Activated CD4-positive, alpha-beta T cell treated with anti-CD3 and anti-CD28 coated beads, Interleukin-2, amount 10 ng/mL, durations not matched to agents 24 days and 14 days (primary cell): ENCODE measurements at regions not wholly inside any gene's neighbourhood (a gene's known extent, or its start where the extent isn't known, plus 50 kb on each side); places are given as distances from the start of the nearest gene placed in this dataset.

Experiments
- DNase-seq: peaks from one replicate; pipeline ENCODE4 v3.0.0; 2022
- H3K27ac Mint-ChIP-seq: one replicate; pipeline ENCODE4 v1.8.0; 2022; ENCODE audit warnings: mild to moderate bottlenecking, mixed read lengths
- H3K27me3 Mint-ChIP-seq: one replicate; pipeline ENCODE4 v1.8.0; 2022; ENCODE audit warnings: mixed read lengths
- H3K36me3 Mint-ChIP-seq: one replicate; pipeline ENCODE4 v1.8.0; 2022; ENCODE audit warnings: low read depth, mild to moderate bottlenecking, mixed read lengths
- H3K4me1 Mint-ChIP-seq: one replicate; pipeline ENCODE4 v1.8.0; 2021; ENCODE audit warnings: mixed read lengths
- H3K4me3 Mint-ChIP-seq: one replicate; pipeline ENCODE4 v1.8.0; 2022; ENCODE audit warnings: mild to moderate bottlenecking, moderate library complexity, mixed read lengths
- H3K9me3 Mint-ChIP-seq: one replicate; pipeline ENCODE4 v1.8.0; 2021; ENCODE audit warnings: mixed read lengths
- intact Hi-C: fragments of 100-400 bp; cut with micrococcal nuclease; formaldehyde crosslinking; loops from one replicate; pipeline ENCODE4 v1.15.1; 2023

DNA sequence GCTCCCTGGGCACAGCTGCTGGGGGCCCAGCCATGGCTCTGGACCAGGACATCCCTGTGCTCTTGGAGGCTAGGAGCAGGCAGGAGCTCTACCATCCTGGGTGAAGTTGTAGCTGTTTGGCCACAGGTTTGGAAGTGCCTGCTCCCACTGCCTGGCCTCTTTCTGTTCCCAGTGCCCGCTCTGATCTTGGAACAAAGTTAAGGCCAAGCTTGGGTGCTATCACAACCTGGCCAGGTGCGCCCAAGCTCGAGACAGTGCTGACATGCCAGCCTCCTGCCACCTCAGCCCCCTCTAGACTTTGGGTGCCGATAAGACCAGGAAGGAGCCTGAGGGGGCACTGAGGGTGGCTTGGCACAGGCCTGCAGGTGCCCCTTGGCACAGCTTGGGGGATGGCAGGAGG is 686.1 kb upstream of the AADAT start:
- Mint-ChIP-seq H3K4me3 (no peak overlapping the region), H3K27ac (no peak overlapping the region), H3K9me3 (no peaks in the 10 kb centered on the region), H3K27me3 (no peaks in the 10 kb centered on the region), H3K4me1 (no peaks in the 10 kb centered on the region), H3K36me3 (no peaks in the 10 kb centered on the region)
- no peak for DNase-seq
- intact Hi-C loops: no loop called here

DNA sequence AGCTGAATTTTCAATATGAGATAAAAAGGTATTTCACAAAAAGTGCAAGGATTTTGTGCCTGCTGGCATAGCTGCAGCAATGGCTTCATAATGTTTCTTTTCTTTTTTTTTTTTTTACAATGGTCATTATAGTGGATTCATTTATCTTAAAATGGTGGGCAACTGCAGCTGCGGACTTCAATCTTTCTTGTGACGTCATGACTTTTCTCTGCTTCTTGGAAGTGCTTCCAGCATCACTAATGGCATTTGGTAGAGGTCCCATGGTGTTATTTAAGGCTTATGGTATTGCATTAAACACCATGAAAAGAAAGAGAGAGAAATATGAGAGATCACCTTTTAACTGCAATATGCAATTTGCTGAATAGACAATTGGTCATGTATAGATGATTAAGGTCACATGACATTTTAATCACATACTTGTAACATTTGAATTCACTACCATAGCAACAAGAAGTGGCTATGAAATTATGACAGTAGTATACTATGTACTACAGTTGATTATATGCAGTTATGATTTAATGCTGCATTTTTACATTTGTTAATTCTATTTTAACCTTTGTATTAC is 684.0 kb upstream of the AADAT start:
- intact Hi-C loops: no loop called here
- no peaks in the 10 kb centered on the region for H3K36me3 Mint-ChIP-seq
- H3K27ac Mint-ChIP-seq: no peak overlapping the region
- H3K4me1 Mint-ChIP-seq: no peaks in the 10 kb centered on the region
- H3K27me3 Mint-ChIP-seq: no peaks in the 10 kb centered on the region
- no peaks in the 10 kb centered on the region for H3K9me3 Mint-ChIP-seq
- no peak for DNase-seq
- no peak overlapping the region for H3K4me3 Mint-ChIP-seq

GRCh38 chr4:170772429-170772828 is 682.7 kb upstream of the AADAT start:
- Mint-ChIP-seq H3K27me3 (no peaks in the 10 kb centered on the region), H3K4me3 (no peak overlapping the region), H3K36me3 (no peaks in the 10 kb centered on the region), H3K27ac (no peak overlapping the region), H3K4me1 (no peaks in the 10 kb centered on the region), H3K9me3 (no peaks in the 10 kb centered on the region)
- intact Hi-C loops: no loop called here
- no peak for DNase-seq

DNA sequence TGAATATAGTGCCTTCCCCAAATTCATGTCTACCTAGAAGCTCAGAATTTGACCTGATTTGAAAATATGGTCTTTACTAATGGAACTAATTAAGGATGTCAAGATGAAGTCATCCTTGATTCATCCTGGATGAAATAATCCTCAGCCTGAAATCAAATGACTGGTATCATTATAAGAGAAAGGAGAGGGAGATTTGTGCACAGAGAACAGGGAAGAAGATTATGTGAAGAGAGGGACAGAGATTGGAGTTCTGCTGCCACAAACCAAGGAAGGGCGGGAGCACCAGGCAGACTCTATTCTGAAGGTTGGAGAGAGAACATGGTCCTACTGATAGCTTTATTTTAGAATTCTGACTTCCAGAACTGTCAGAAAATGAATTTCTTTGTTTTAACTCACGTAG is 680.9 kb upstream of the AADAT start:
- H3K27ac Mint-ChIP-seq: no peak overlapping the region
- H3K4me1 Mint-ChIP-seq: no peaks in the 10 kb centered on the region
- no peak for DNase-seq
- no peaks in the 10 kb centered on the region for H3K9me3 Mint-ChIP-seq
- intact Hi-C loops: no loop called here
- no peaks in the 10 kb centered on the region for H3K27me3 Mint-ChIP-seq
- no peak overlapping the region for H3K4me3 Mint-ChIP-seq
- H3K36me3 Mint-ChIP-seq: no peaks in the 10 kb centered on the region

DNA sequence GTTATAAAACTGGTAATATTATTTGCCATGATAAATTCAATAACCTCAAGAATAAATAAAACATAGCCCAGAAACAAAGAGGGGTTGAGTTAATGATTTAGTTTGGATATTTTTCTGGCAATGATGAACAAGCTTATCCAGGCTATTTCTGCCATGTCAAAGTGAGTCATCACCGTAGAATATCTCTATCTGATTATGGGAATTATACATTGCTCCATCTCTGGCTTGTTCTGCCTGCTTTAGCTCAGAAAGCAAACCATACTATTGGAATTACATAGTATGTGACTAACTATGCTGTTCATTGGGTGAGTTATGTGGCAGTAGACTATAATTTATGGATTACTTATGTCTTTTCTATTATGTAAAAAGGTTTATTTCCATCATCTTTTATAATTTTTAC is 680.1 kb upstream of the AADAT start:
- Mint-ChIP-seq H3K4me1 (no peaks in the 10 kb centered on the region), H3K27ac (no peak overlapping the region), H3K9me3 (no peaks in the 10 kb centered on the region), H3K36me3 (no peaks in the 10 kb centered on the region), H3K4me3 (no peak overlapping the region), H3K27me3 (no peaks in the 10 kb centered on the region)
- no peak for DNase-seq
- intact Hi-C loops: no loop called here

GRCh38 chr4:170758988-170759387 is 669.2 kb upstream of the AADAT start:
- Mint-ChIP-seq H3K27me3 (no peaks in the 10 kb centered on the region), H3K27ac (no peak overlapping the region), H3K4me3 (no peak overlapping the region), H3K36me3 (no peaks in the 10 kb centered on the region), H3K4me1 (no peaks in the 10 kb centered on the region), H3K9me3 (peaks cover 4% of the 10 kb centered on the region)
- intact Hi-C loops: no loop called here
- no peak for DNase-seq

DNA sequence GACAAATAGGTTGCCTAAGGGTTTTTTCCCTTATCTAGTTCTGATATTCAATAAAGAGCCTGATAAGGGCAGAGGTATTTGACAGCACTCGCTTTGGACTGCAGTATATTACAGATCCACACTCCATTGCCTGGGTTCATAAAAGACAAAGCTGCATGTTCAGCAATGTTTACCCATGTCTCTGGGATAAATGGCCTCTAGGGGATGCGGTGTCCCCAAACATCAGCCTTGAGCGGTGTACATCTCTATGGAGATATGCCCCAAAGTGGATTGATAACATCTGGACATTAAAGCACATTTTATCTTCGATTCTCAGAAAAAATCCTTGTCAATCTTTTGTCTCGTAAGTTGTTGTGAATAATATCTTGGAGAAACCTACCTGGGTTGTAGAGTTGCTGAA is 660.8 kb upstream of the AADAT start:
- no peaks in the 10 kb centered on the region for H3K36me3 Mint-ChIP-seq
- no peaks in the 10 kb centered on the region for H3K4me1 Mint-ChIP-seq
- peaks cover 9% of the 10 kb centered on the region for H3K9me3 Mint-ChIP-seq
- H3K4me3 Mint-ChIP-seq: no peak overlapping the region
- intact Hi-C loops: no loop called here
- H3K27ac Mint-ChIP-seq: no peak overlapping the region
- DNase-seq: no peak
- H3K27me3 Mint-ChIP-seq: no peaks in the 10 kb centered on the region

DNA sequence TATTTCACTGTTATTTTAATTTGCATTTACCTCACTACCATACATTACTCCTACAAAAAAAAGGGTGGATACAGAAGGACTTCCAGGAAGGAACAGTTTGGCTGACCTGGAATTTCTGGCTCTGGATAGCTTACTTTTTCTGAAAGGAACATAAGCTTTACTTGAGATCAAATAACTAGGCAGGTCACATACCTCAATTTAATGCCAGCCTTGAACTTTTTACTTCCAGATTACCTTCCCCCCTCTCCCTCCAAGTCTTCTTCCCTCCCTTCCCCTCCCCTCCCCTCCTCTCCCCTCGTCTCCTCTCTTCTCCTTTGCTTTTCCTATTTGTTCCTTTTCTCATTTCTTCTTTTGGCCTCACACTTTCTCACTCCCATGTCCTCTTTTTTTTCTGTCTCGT is 659.2 kb upstream of the AADAT start:
- Mint-ChIP-seq H3K4me1 (no peaks in the 10 kb centered on the region), H3K36me3 (no peaks in the 10 kb centered on the region), H3K27ac (no peak overlapping the region), H3K27me3 (no peaks in the 10 kb centered on the region), H3K9me3 (peaks cover 6% of the 10 kb centered on the region), H3K4me3 (no peak overlapping the region)
- intact Hi-C loops: no loop called here
- DNase-seq: no peak

- Mint-ChIP-seq H3K27me3 (no peaks in the 10 kb centered on the region), H3K36me3 (no peaks in the 10 kb centered on the region), H3K4me3 (no peak overlapping the region), H3K4me1 (no peaks in the 10 kb centered on the region), H3K9me3 (no peaks in the 10 kb centered on the region), H3K27ac (no peak overlapping the region)
- DNase-seq: no peak
- intact Hi-C loops: no loop called here
Measured at GRCh38 chr4:170743633-170744032, 653.9 kb upstream of the AADAT start.

- Mint-ChIP-seq H3K36me3 (no peaks in the 10 kb centered on the region), H3K27me3 (no peaks in the 10 kb centered on the region), H3K9me3 (no peaks in the 10 kb centered on the region), H3K4me3 (no peak overlapping the region), H3K4me1 (no peaks in the 10 kb centered on the region), H3K27ac (no peak overlapping the region)
- DNase-seq: no peak
- intact Hi-C loops: no loop called here
Measured at GRCh38 chr4:170741856-170742255, 652.1 kb upstream of the AADAT start.

DNA sequence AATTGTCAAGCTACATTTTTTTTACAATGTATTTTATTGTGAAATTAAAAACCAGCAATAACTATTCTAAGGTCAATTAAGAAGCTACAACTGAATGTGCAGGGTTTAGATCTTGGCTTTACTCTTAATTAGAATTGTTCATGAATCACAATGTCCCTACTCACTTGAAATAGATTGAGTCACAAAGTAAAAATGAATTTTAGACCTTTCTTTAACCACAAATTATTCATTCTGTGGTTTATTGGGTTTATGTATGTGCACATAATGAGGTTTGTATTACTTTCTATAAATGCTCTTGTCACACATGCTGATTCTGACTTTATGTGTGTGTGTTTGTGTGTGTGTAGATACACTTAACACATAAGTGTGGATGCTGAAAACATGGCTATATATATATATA is 647.0 kb upstream of the AADAT start:
- Mint-ChIP-seq H3K9me3 (no peaks in the 10 kb centered on the region), H3K27me3 (no peaks in the 10 kb centered on the region), H3K4me3 (no peak overlapping the region), H3K36me3 (no peaks in the 10 kb centered on the region), H3K27ac (no peak overlapping the region), H3K4me1 (no peaks in the 10 kb centered on the region)
- intact Hi-C loops: no loop called here
- DNase-seq: no peak

GRCh38 chr4:170729897-170730296 is 640.1 kb upstream of the AADAT start:
- no peak for DNase-seq
- Mint-ChIP-seq H3K27me3 (no peaks in the 10 kb centered on the region), H3K4me3 (no peak overlapping the region), H3K36me3 (no peaks in the 10 kb centered on the region), H3K27ac (no peak overlapping the region), H3K9me3 (no peaks in the 10 kb centered on the region), H3K4me1 (no peaks in the 10 kb centered on the region)
- intact Hi-C loops: no loop called here

GRCh38 chr4:170729236-170729635 is 639.5 kb upstream of the AADAT start:
- Mint-ChIP-seq H3K4me1 (no peaks in the 10 kb centered on the region), H3K27me3 (no peaks in the 10 kb centered on the region), H3K9me3 (no peaks in the 10 kb centered on the region), H3K36me3 (no peaks in the 10 kb centered on the region), H3K4me3 (no peak overlapping the region), H3K27ac (no peak overlapping the region)
- intact Hi-C loops: no loop called here
- no peak for DNase-seq

- Mint-ChIP-seq H3K4me1 (no peaks in the 10 kb centered on the region), H3K27me3 (no peaks in the 10 kb centered on the region), H3K27ac (no peak overlapping the region), H3K4me3 (no peak overlapping the region), H3K36me3 (no peaks in the 10 kb centered on the region), H3K9me3 (no peaks in the 10 kb centered on the region)
- DNase-seq: no peak
- intact Hi-C loops: no loop called here
Measured at GRCh38 chr4:170724191-170724590, 634.4 kb upstream of the AADAT start.

- Mint-ChIP-seq H3K4me3 (no peak overlapping the region), H3K4me1 (no peaks in the 10 kb centered on the region), H3K9me3 (no peaks in the 10 kb centered on the region), H3K27ac (no peak overlapping the region), H3K36me3 (no peaks in the 10 kb centered on the region), H3K27me3 (no peaks in the 10 kb centered on the region)
- intact Hi-C loops: no loop called here
- no peak for DNase-seq
Measured at GRCh38 chr4:170723171-170723570, 633.4 kb upstream of the AADAT start.
